Transverse colon (tissue), 4 donors: ENCODE measurements at regions not wholly inside any gene's neighbourhood (a gene's known extent, or its start where the extent isn't known, plus 50 kb on each side); places are given as distances from the start of the nearest gene placed in this dataset.

Experiments used
- DNase-seq: peaks from one replicate; pipeline ENCODE4 v3.0.0-alpha.2; 2019
- H3K27ac ChIP-seq, 4 donors: fragments of 200-600 bp; sonication (generic); 2 replicates each; pipeline ENCODE4 v1.5.1; 2016 to 2018; ENCODE audit warnings: inconsistent platforms in 4 of 4
- H3K27me3 ChIP-seq: fragments of 200-600 bp; sonication (generic); 2 replicates; pipeline ENCODE4 v1.5.1; 2017; ENCODE audit warnings: inconsistent platforms
- H3K36me3 ChIP-seq, 4 donors: fragments of 200-600 bp; sonication (generic); 2 replicates each; pipeline ENCODE4 v1.5.1; 2017 to 2019; ENCODE audit warnings: inconsistent platforms in 4 of 4
- H3K4me1 ChIP-seq, 4 donors: fragments of 200-600 bp; sonication (generic); 2 replicates each; pipeline ENCODE4 v1.5.1; 2017 to 2020; ENCODE audit warnings: inconsistent platforms in 4 of 4
- H3K4me3 ChIP-seq, 4 donors: fragments of 200-600 bp; sonication (generic); 1 replicate in 1 of 4; 2 replicates in 3 of 4; pipeline versions ENCODE4 v1.5.1 to v1.6.1; 2017 to 2019; ENCODE audit warnings: inconsistent platforms in 4 of 4
- H3K9me3 ChIP-seq, 2 donors: fragments of 200-600 bp; sonication (generic); 2 replicates each; pipeline ENCODE4 v1.5.1; 2017 to 2019; ENCODE audit warnings: inconsistent platforms in 2 of 2
- CTCF ChIP-seq, 5 experiments: fragments of 200-600 bp in 3 of 5; fragments of 450-650 bp in 2 of 5; sonication (generic) in 3 of 5; IDR thresholded peaks; 1 replicate in 2 of 5; 2 replicates in 3 of 5; pipeline ENCODE4 v1.5.1; 2016 to 2017; ENCODE audit warnings: antibody characterized with exemption in 5 of 5, inconsistent platforms in 3 of 5, mild to moderate bottlenecking in 2 of 5, moderate library complexity in 1 of 5
- EP300 ChIP-seq: sonication (generic); formaldehyde crosslinking; IDR thresholded peaks from one replicate; pipeline ENCODE4 v1.6.1; 2017; ENCODE audit warnings: antibody characterized with exemption, low read depth
- POLR2A ChIP-seq: fragments of 450-650 bp; IDR thresholded peaks from one replicate; pipeline ENCODE4 v1.6.1; 2016; ENCODE audit warnings: antibody characterized with exemption, mild to moderate bottlenecking, moderate library complexity
- POLR2AphosphoS5 ChIP-seq, 3 donors: sonication (generic); formaldehyde crosslinking; IDR thresholded peaks; one replicate each; pipeline ENCODE4 v1.6.1; 2016; ENCODE audit warnings: antibody characterized with exemption in 3 of 3
- WGBS, 2 donors: methylation state at CpG; one replicate each; pipeline ENCODE4 v1.1.5; 2018; ENCODE audit warnings: low coverage in 1 of 2; 5-methylcytosine and 5-hydroxymethylcytosine counted together
- in situ Hi-C, 4 donors: fragments of 200-750 bp; cut with MboI; loops; one replicate each; pipeline versions ENCODE4 v1.15.0 to v1.15.1; 2017; ENCODE audit warnings: low sequenced_read_pairs in 3 of 4, low pct_ligation_motif_present in 1 of 4, low pct_unique_long_range_greater_than_20kb in 1 of 4
- intact Hi-C: fragments of 100-400 bp; cut with DNase I; formaldehyde crosslinking; loops from one replicate; pipeline ENCODE4 v1.15.1; 2023; ENCODE audit warnings: low total_unique reads

GRCh38 chr19:28345811-28346210, 867.1 kb downstream of the UQCRFS1 start:
- intact Hi-C loops (no loop called here), in situ Hi-C loops (no loop called here)
- Histone ChIP-seq H3K4me1 (no peaks in the 10 kb centered on the region), H3K36me3 (no peaks in the 10 kb centered on the region), H3K27ac (no peak overlapping the region), H3K27me3 (no peaks in the 10 kb centered on the region), H3K4me3 (no peak overlapping the region), H3K9me3 (no peaks in the 10 kb centered on the region)
- TF ChIP-seq POLR2A (no peak), POLR2AphosphoS5 (IDR thresholded peaks at IDR 0.05) (no peak), EP300 (no peak), CTCF (IDR thresholded peaks at IDR 0.05) (no peak)
- WGBS, 2 donors: 51 to 69% methylated on average over 3 of the region's 3 CpGs
- DNase-seq: no peak

GRCh38 chr19:28341810-28342350, 871.1 kb downstream of the UQCRFS1 start:
- 83 to 100% methylated on average over 1 to 5 of the region's 5 CpGs for WGBS, 2 donors
- in situ Hi-C loops (no loop called here), intact Hi-C loops (no loop called here)
- Histone ChIP-seq H3K27ac (no peak overlapping the region), H3K9me3 (peaks cover 4% of the 10 kb centered on the region in 2 donors), H3K4me3 (no peak overlapping the region), H3K4me1 (no peaks in the 10 kb centered on the region), H3K36me3 (no peaks in the 10 kb centered on the region), H3K27me3 (no peaks in the 10 kb centered on the region)
- TF ChIP-seq POLR2AphosphoS5 (IDR thresholded peaks at IDR 0.05): no peak
- TF ChIP-seq CTCF (IDR thresholded peaks at IDR 0.05): no peak
- no peak for TF ChIP-seq EP300
- TF ChIP-seq POLR2A: no peak
- no peak for DNase-seq

GRCh38 chr19:28334419-28334818, 878.5 kb downstream of the UQCRFS1 start:
- Histone ChIP-seq H3K9me3 (no peaks in the 10 kb centered on the region), H3K27ac (no peak overlapping the region), H3K27me3 (no peaks in the 10 kb centered on the region), H3K4me1 (no peaks in the 10 kb centered on the region), H3K36me3 (no peaks in the 10 kb centered on the region), H3K4me3 (no peak overlapping the region)
- DNase-seq: no peak
- WGBS, 2 donors: 70 to 100% methylated on average over 1 to 4 of the region's 4 CpGs
- intact Hi-C loops (no loop called here), in situ Hi-C loops (no loop called here)
- no peak for TF ChIP-seq POLR2AphosphoS5 (IDR thresholded peaks at IDR 0.05)
- no peak for TF ChIP-seq POLR2A
- TF ChIP-seq CTCF (IDR thresholded peaks at IDR 0.05): no peak
- TF ChIP-seq EP300: no peak

- Histone ChIP-seq H3K27me3 (no peaks in the 10 kb centered on the region), H3K9me3 (no peaks in the 10 kb centered on the region), H3K4me1 (no peaks in the 10 kb centered on the region), H3K36me3 (no peaks in the 10 kb centered on the region), H3K27ac (no peak overlapping the region), H3K4me3 (no peak overlapping the region)
- 81 to 100% methylated on average over 1 to 5 of the region's 5 CpGs for WGBS, 2 donors
- DNase-seq: no peak
- in situ Hi-C loops: no loop called here
- no peak for TF ChIP-seq CTCF (IDR thresholded peaks at IDR 0.05)
- no peak for TF ChIP-seq EP300
- TF ChIP-seq POLR2AphosphoS5 (IDR thresholded peaks at IDR 0.05): no peak
- TF ChIP-seq POLR2A: no peak
- intact Hi-C loops: no loop called here
Measured at GRCh38 chr19:28333909-28334308, 879.0 kb downstream of the UQCRFS1 start.
